IPS-NIHi7 (cell line): ENCODE measurements at regions not wholly inside any gene's neighbourhood (a gene's known extent, or its start where the extent isn't known, plus 50 kb on each side); places are given as distances from the start of the nearest gene placed in this dataset.
"Not testable (repeated sequence)": the region's sequence is repeated elsewhere in the genome, so short reads cannot be mapped to it uniquely, and the experiment has no call there.

Experiments used
- DNase-seq: peaks from one replicate; pipeline ENCODE4 v3.0.0; 2012; ENCODE audit warnings: mixed read lengths; ENCODE audit errors: extremely low spot score

- no peak for DNase-seq
Observed at GRCh38 chr6:91213229-91213901, 626.5 kb upstream of the MAP3K7 start.

GRCh38 chr6:91198588-91199255 is 611.9 kb upstream of the MAP3K7 start:
- DNase-seq: no peak

GRCh38 chr6:91196729-91197128 is 609.9 kb upstream of the MAP3K7 start:
- no peak for DNase-seq

GRCh38 chr6:91193446-91193845 is 606.6 kb upstream of the MAP3K7 start:
- no peak for DNase-seq

GRCh38 chr6:91190041-91190440 is 603.2 kb upstream of the MAP3K7 start:
- DNase-seq: not testable (repeated sequence)

- no peak for DNase-seq
Observed at GRCh38 chr6:91185072-91185471, 598.2 kb upstream of the MAP3K7 start.

GRCh38 chr6:91181416-91181815 is 594.5 kb upstream of the MAP3K7 start:
- DNase-seq: peak; percentile 11

- no peak for DNase-seq
Observed at GRCh38 chr6:91173651-91174050, 586.8 kb upstream of the MAP3K7 start.

- DNase-seq: no peak
Observed at GRCh38 chr6:91173186-91173585, 586.3 kb upstream of the MAP3K7 start.

GRCh38 chr6:91171754-91172462 is 585.0 kb upstream of the MAP3K7 start:
- DNase-seq: no peak

GRCh38 chr6:91167846-91168245 is 581.0 kb upstream of the MAP3K7 start:
- DNase-seq: peak; percentile 29

GRCh38 chr6:91166271-91167046 is 579.6 kb upstream of the MAP3K7 start:
- DNase-seq: no peak

GRCh38 chr6:91164105-91164504 is 577.2 kb upstream of the MAP3K7 start:
- DNase-seq: no peak

GRCh38 chr6:91161246-91161645 is 574.4 kb upstream of the MAP3K7 start:
- DNase-seq: no peak

- DNase-seq: no peak
Observed at GRCh38 chr6:91155129-91155785, 568.4 kb upstream of the MAP3K7 start.

- no peak for DNase-seq
Observed at GRCh38 chr6:91152824-91153223, 566.0 kb upstream of the MAP3K7 start.

GRCh38 chr6:91149956-91150705 is 563.3 kb upstream of the MAP3K7 start:
- DNase-seq: no peak

- DNase-seq: no peak
Observed at GRCh38 chr6:91149246-91149955, 562.5 kb upstream of the MAP3K7 start.

- DNase-seq: no peak
Observed at GRCh38 chr6:91144126-91144525, 557.3 kb upstream of the MAP3K7 start.

- no peak for DNase-seq
Observed at GRCh38 chr6:91142154-91142553, 555.3 kb upstream of the MAP3K7 start.
